ENCODE measurements at regions not wholly inside any gene's neighbourhood (a gene's known extent, or its start where the extent isn't known, plus 50 kb on each side); places are given as distances from the start of the nearest gene placed in this dataset.
A peak's percentile ranks its signal among the peaks of the same experiment; 100 is the strongest.
"Not testable (repeated sequence)": the region's sequence is repeated elsewhere in the genome, so short reads cannot be mapped to it uniquely, and the experiment has no call there.

GRCh38 chrX:115423086-115423485 is 133.6 kb downstream of the LUZP4 start:
- DNase-seq (ENCODE audit: insufficient read length, low spot score), result no peak
- no peak for TF ChIP-seq CTCF (IDR thresholded peaks at IDR 0.05; ENCODE audit: insufficient read depth, missing control alignments)
- FAIRE-seq, result no peak

DNA sequence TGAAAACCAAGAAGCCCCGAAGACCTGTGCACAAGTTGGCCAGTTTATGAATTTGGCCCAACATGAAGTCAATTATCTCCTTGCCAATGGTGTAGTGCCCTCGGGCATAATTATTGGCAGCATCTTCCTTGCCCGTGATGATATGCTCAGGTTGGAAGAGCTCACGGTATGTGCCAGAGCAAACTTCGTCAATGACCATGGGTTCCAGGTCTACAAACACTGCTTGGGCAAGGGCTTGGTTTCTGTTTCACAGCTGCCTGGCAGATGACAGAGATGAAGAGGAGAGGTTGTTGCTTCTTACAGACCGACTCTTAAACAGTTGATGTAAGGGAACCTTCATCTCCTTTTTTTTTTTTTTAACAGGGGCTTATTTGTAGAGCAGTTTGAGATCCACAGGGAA is 135.6 kb upstream of the PLS3 start:
- FAIRE-seq, result no peak
- TF ChIP-seq CTCF (IDR thresholded peaks at IDR 0.05; ENCODE audit: insufficient read depth, missing control alignments), result no peak
- DNase-seq (ENCODE audit: insufficient read length, low spot score), result no peak

GRCh38 chrX:115427861-115428410 is 133.0 kb upstream of the PLS3 start:
- FAIRE-seq (no peak), DNase-seq (ENCODE audit: insufficient read length, low spot score) (no peak)
- TF ChIP-seq CTCF (IDR thresholded peaks at IDR 0.05; ENCODE audit: insufficient read depth, missing control alignments), result peak; percentile 2

GRCh38 chrX:115434834-115435233 is 126.1 kb upstream of the PLS3 start:
- not testable (repeated sequence) for DNase-seq (ENCODE audit: insufficient read length, low spot score); FAIRE-seq

DNA sequence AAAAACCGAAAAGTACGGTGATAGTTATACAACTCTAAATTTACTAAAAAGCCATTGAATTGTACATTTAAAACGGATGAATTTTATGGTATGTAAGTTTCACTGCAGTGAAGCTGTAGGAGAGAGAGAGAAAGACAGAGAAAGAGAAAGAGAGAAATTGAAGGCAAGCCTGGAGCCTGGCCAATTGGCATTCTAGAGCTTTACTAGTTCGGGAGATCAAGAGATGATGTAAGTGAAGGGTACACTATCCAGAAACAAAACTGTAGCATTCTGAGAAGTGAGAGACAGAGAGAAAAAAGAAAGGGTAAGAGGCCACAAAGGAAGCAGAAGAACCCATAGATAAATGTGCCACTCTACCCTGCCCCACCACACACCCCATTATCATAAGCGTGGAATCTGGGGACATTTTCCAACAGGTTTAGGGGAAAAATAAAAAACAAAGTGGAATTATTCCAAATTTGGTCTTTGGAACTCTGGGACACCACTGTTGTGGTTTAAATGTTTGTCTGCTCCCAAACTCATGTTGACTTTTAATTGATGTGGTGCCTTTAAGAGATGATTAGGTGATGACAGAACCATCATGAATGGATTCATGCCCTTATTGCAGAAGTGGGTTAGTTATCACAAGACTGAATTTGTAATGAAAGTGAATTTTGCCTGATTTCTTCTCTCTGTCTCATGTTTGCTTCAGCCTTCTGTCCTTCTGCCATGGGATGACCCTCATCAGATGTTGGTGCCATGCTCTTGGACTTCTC is 123.0 kb upstream of the PLS3 start:
- FAIRE-seq (no peak), DNase-seq (ENCODE audit: insufficient read length, low spot score) (no peak)
- TF ChIP-seq CTCF (IDR thresholded peaks at IDR 0.05; ENCODE audit: insufficient read depth, missing control alignments), result no peak

DNA sequence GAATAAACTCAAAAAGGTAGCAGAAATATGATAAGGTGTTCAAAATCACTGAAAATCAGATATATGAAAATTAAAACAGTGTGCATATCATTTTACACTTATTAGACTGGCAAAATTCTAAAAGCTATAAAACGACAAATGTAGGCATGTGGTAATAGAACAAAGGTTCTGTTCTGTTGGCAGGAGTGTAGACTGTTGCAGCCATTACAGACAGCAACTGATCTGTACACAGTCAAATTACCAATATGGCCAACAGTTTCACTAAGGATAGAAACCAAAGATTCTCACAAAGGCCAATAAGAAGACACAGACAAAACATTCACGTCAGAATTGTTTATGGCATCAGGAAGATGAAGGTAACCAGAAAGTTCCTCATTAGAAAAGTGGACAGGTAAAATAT is 112.8 kb upstream of the PLS3 start:
- no peak for TF ChIP-seq CTCF (IDR thresholded peaks at IDR 0.05; ENCODE audit: insufficient read depth, missing control alignments)
- no peak for DNase-seq (ENCODE audit: insufficient read length, low spot score)
- FAIRE-seq, result no peak

GRCh38 chrX:115449742-115450141 is 111.2 kb upstream of the PLS3 start:
- no peak for TF ChIP-seq CTCF (IDR thresholded peaks at IDR 0.05; ENCODE audit: insufficient read depth, missing control alignments)
- no peak for DNase-seq (ENCODE audit: insufficient read length, low spot score)
- FAIRE-seq, result no peak

All from D721Med (cell line).